CD14-positive monocyte (primary cell): ENCODE measurements at regions not wholly inside any gene's neighbourhood (a gene's known extent, or its start where the extent isn't known, plus 50 kb on each side); places are given as distances from the start of the nearest gene placed in this dataset.

Experiments
- DNase-seq, 3 donors: peaks; one replicate each; pipeline ENCODE4 v3.0.0-alpha.2; 2011 to 2022
- H2AFZ ChIP-seq: 2 replicates; pipeline ENCODE4 v1.6.0; 2012; ENCODE audit warnings: mild to moderate bottlenecking, low read depth, low read length, inconsistent platforms; ENCODE audit not compliant: insufficient read depth, poor library complexity, severe bottlenecking
- H3K27ac ChIP-seq, 2 donors: 1 replicate in 1 of 2; 2 replicates in 1 of 2; pipeline ENCODE4 v1.5.1; 2012 to 2013; ENCODE audit warnings: low read length in 2 of 2, control low read depth in 1 of 2, inconsistent platforms in 1 of 2, low read depth in 1 of 2, mild to moderate bottlenecking in 1 of 2
- H3K27me3 ChIP-seq, 2 donors: one replicate each; pipeline versions ENCODE4 v1.6.0 to v1.6.1; 2011 to 2013; ENCODE audit warnings: low read length in 2 of 2; ENCODE audit not compliant: control insufficient read depth in 2 of 2, insufficient read depth in 2 of 2
- H3K36me3 ChIP-seq, 2 donors: replicated peaks in 1 of 2; 1 replicate in 1 of 2; 2 replicates in 1 of 2; pipeline versions ENCODE4 v1.5.1 to v1.6.1; 2012 to 2013; ENCODE audit warnings: low read length in 2 of 2, control low read depth in 1 of 2, inconsistent platforms in 1 of 2, mild to moderate bottlenecking in 1 of 2; ENCODE audit not compliant: insufficient read depth in 2 of 2, control insufficient read depth in 1 of 2
- H3K4me1 ChIP-seq, 2 donors: 1 replicate in 1 of 2; 2 replicates in 1 of 2; pipeline versions ENCODE4 v1.5.1 to v1.6.1; 2012 to 2013; ENCODE audit warnings: low read length in 2 of 2, control low read depth in 1 of 2, inconsistent platforms in 1 of 2, mild to moderate bottlenecking in 1 of 2, moderate library complexity in 1 of 2; ENCODE audit not compliant: insufficient read depth in 2 of 2, control insufficient read depth in 1 of 2
- H3K4me2 ChIP-seq: replicated peaks from 2 replicates; pipeline ENCODE3; 2012; ENCODE audit warnings: low read length, moderate library complexity, mild to moderate bottlenecking; ENCODE audit not compliant: poor library complexity, severe bottlenecking; ENCODE audit errors: extremely low read depth
- H3K4me3 ChIP-seq, 3 experiments: fragments of 200-600 bp in 1 of 3; sonication (generic) in 1 of 3; replicated peaks in 1 of 3; 1 replicate in 2 of 3; 2 replicates in 1 of 3; pipeline ENCODE4 v1.5.1; 2011 to 2013; ENCODE audit warnings: low read length in 3 of 3, mild to moderate bottlenecking in 3 of 3, control low read depth in 2 of 3, low read depth in 2 of 3, inconsistent platforms in 1 of 3, moderate library complexity in 1 of 3
- H3K79me2 ChIP-seq: 2 replicates; pipeline ENCODE4 v1.6.0; 2012; ENCODE audit warnings: mild to moderate bottlenecking, control low read depth, inconsistent platforms, low read length, moderate library complexity; ENCODE audit not compliant: insufficient read depth
- H3K9ac ChIP-seq: 2 replicates; pipeline ENCODE4 v1.6.0; 2017; ENCODE audit warnings: low read length, mild to moderate bottlenecking; ENCODE audit not compliant: insufficient read depth, poor library complexity, severe bottlenecking
- H3K9me3 ChIP-seq, 2 donors: replicated peaks in 1 of 2; 1 replicate in 1 of 2; 2 replicates in 1 of 2; pipeline versions ENCODE4 v1.5.1 to v1.6.1; 2012 to 2013; ENCODE audit warnings: low read length in 2 of 2, control low read depth in 1 of 2; ENCODE audit not compliant: control insufficient read depth in 1 of 2, insufficient read depth in 1 of 2
- H4K20me1 ChIP-seq: 2 replicates; pipeline ENCODE4 v1.6.0; 2012; ENCODE audit warnings: mild to moderate bottlenecking, low read length, control low read depth, moderate library complexity; ENCODE audit not compliant: insufficient read depth
- H3K27ac Mint-ChIP-seq, 7 donors: one replicate each; pipeline ENCODE4 v1.8.0; 2020; ENCODE audit warnings: mild to moderate bottlenecking in 7 of 7, mixed read lengths in 7 of 7, moderate library complexity in 6 of 7, inconsistent platforms in 2 of 7
- H3K27me3 Mint-ChIP-seq, 3 donors: one replicate each; pipeline ENCODE4 v1.8.0; 2021 to 2022; ENCODE audit warnings: low read depth in 3 of 3, mild to moderate bottlenecking in 3 of 3, mixed read lengths in 3 of 3, moderate library complexity in 3 of 3, inconsistent platforms in 1 of 3
- H3K36me3 Mint-ChIP-seq, 2 donors: one replicate each; pipeline ENCODE4 v1.8.0; 2020; ENCODE audit warnings: mixed read lengths in 2 of 2, inconsistent platforms in 1 of 2, mild to moderate bottlenecking in 1 of 2
- H3K4me1 Mint-ChIP-seq: one replicate; pipeline ENCODE4 v1.8.0; 2020; ENCODE audit warnings: mild to moderate bottlenecking, mixed read lengths
- H3K4me3 Mint-ChIP-seq, 2 donors: one replicate each; pipeline ENCODE4 v1.8.0; 2020; ENCODE audit warnings: mild to moderate bottlenecking in 2 of 2, mixed read lengths in 2 of 2, moderate library complexity in 1 of 2
- H3K9me3 Mint-ChIP-seq, 7 donors: one replicate each; pipeline ENCODE4 v1.8.0; 2020 to 2022; ENCODE audit warnings: mixed read lengths in 7 of 7, mild to moderate bottlenecking in 6 of 7, moderate library complexity in 6 of 7, inconsistent platforms in 2 of 7
- CTCF ChIP-seq: fragments of 200-600 bp; IDR thresholded peaks from one replicate; pipeline ENCODE4 v1.8.0; 2022; ENCODE audit warnings: antibody characterized with exemption, mild to moderate bottlenecking
- WGBS: methylation state at CpG from one replicate; pipeline ENCODE4 v1.1.5; 2013; ENCODE audit warnings: missing lambda C conversion rate; ENCODE audit not compliant: insufficient coverage; 5-methylcytosine and 5-hydroxymethylcytosine counted together
- intact Hi-C, 2 donors: fragments of 100-400 bp; cut with micrococcal nuclease; formaldehyde crosslinking; loops; one replicate each; pipeline versions ENCODE4 v1.15.0 to v1.15.1; 2023

GRCh38 chr1:199305053-199305452 is 666.2 kb downstream of the PTPRC start:
- H3K9me3 ChIP-seq, result no peaks in the 10 kb centered on the region
- no peaks in the 10 kb centered on the region for H3K27me3 ChIP-seq
- no peak overlapping the region for H2AFZ ChIP-seq
- no peaks in the 10 kb centered on the region for H3K36me3 Mint-ChIP-seq
- WGBS, result no CpG with 5 or more reads among the region's 2 CpGs
- H3K9ac ChIP-seq, result no peak overlapping the region
- H4K20me1 ChIP-seq, result no peaks in the 10 kb centered on the region
- no peak overlapping the region for H3K4me2 ChIP-seq
- H3K9me3 Mint-ChIP-seq, result no peaks in the 10 kb centered on the region
- intact Hi-C loops, result no loop called here
- no peaks in the 10 kb centered on the region for H3K79me2 ChIP-seq
- no peaks in the 10 kb centered on the region for H3K36me3 ChIP-seq
- no peak for DNase-seq
- no peaks in the 10 kb centered on the region for H3K4me1 ChIP-seq
- no peak overlapping the region for H3K27ac ChIP-seq
- H3K27me3 Mint-ChIP-seq, result no peaks in the 10 kb centered on the region
- no peaks in the 10 kb centered on the region for H3K4me1 Mint-ChIP-seq
- H3K4me3 Mint-ChIP-seq, result no peak overlapping the region
- TF ChIP-seq CTCF, result no peak
- peak overlapping the region in 1 of 7 donors; percentile 46 for H3K27ac Mint-ChIP-seq
- no peak overlapping the region for H3K4me3 ChIP-seq

- intact Hi-C loops, result no loop called here
- no peaks in the 10 kb centered on the region for H3K9me3 ChIP-seq
- Mint-ChIP-seq H3K4me1 (no peaks in the 10 kb centered on the region), H3K9me3 (peaks cover 0 to 1% (median 0%) of the 10 kb centered on the region in 7 donors), H3K27ac (no peak overlapping the region), H3K27me3 (no peaks in the 10 kb centered on the region), H3K4me3 (no peak overlapping the region), H3K36me3 (no peaks in the 10 kb centered on the region)
- no peak overlapping the region for H3K9ac ChIP-seq
- no peak for TF ChIP-seq CTCF
- H3K4me3 ChIP-seq, result no peak overlapping the region
- no peaks in the 10 kb centered on the region for H3K27me3 ChIP-seq
- no CpG with 5 or more reads among the region's 6 CpGs for WGBS
- H3K4me1 ChIP-seq, result no peaks in the 10 kb centered on the region
- no peaks in the 10 kb centered on the region for H4K20me1 ChIP-seq
- H3K36me3 ChIP-seq, result no peaks in the 10 kb centered on the region
- no peaks in the 10 kb centered on the region for H3K79me2 ChIP-seq
- no peak overlapping the region for H2AFZ ChIP-seq
- no peak overlapping the region for H3K27ac ChIP-seq
- no peak for DNase-seq
- no peak overlapping the region for H3K4me2 ChIP-seq
Measured at GRCh38 chr1:199307496-199308264, 668.8 kb downstream of the PTPRC start.
